NCI-H510A treated with DMSO at 0.1 percent for 48 hours (cell line): ENCODE measurements at regions not wholly inside any gene's neighbourhood (a gene's known extent, or its start where the extent isn't known, plus 50 kb on each side); places are given as distances from the start of the nearest gene placed in this dataset.

Experiments
- DNase-seq: peaks from one replicate; lab custom pipeline; 2025; lab: John Stamatoyannopoulos, UW

GRCh38 chr2:203789618-203790017, 78.0 kb upstream of the CTLA4 start:
- no peak for DNase-seq

DNA sequence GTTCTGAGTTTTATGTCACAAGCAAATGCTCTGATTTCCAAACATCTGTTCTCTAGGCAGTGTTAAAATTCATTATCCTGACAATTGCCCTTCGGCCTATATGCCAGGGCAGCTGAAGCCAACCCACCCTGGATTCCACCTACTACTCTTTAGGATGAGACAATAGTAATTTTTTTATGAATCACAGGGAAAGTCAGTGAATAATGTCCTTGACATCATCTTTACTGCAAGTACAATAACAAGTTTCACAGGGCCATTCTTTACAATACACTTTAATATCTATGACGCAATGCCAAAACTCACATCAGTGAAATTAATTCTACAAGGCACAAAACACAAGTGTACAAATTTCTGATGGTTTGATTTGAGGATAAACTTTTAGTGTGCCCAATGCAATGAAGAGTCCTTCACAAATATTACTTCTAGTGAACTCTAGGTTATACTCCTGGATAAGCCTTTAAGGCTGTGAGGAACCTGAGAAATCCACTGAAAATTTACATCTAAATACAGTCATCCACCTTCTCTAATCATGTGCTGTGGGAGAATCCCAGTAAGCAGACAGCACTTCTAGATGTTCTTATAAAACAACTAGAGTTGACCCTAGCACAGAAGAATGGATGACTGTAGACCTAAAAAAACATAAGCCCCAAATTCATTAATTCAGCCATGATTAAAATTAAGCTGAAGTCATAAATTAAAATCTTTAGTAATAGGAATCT, 77.3 kb upstream of the CTLA4 start:
- DNase-seq: no peak

GRCh38 chr2:203796248-203797010, 71.1 kb upstream of the CTLA4 start:
- no peak for DNase-seq

GRCh38 chr2:203797276-203797675, 70.3 kb upstream of the CTLA4 start:
- no peak for DNase-seq

DNA sequence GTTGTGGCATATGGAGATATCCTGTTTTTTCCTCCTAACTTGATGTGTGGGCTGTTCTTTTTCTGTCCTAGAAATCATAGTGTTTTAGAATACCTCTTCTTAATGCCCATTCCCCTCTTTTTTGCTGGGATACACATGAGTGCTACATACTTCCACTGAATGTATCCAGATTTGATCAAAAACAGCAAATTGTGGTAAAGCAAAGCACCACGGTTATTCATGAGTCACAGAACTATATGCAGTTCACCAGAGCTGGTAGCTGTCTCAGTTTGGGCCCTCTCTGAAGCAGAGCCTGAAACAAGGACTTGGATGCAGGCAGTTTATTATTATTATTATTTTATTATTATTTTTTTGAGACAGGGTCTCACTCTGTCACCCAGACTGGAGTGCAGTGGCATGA, 69.9 kb upstream of the CTLA4 start:
- DNase-seq: no peak

DNA sequence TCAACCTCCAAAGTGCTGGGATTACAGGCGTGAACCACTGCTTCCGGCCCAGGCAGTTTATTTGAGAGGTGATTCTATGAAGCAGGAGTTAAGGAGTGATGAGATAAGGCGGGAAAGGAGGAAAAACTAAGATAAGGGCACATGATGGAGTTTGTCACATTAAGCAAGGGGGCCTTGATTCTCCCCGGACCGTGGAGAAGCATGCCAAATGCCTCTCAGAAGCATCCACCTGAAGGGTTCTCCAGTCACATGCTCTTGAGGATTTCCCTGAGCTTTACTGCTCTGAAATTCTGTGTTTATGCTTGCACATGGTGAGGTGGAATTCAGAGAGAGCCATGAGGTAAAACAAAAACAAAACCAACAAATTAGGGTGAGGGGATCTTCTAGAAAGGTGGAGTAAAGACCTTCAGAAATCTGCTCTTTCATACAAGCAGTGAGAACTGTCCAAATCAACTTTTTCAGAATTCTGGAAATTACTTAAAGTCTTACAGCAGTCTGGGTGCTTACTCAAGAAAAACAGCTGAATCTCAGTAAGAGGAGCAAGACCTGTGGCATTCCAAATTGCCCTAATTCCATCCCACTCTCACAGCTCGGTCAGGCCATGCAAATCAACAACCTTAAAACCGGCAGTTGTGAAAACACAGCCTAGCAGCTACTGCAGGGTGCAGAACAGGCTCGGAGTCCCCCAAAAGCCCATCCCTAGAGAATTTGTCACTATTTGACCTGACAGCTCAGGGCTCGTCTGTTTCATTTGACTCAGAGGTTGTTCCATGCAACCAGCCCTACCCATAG, 69.1 kb upstream of the CTLA4 start:
- no peak for DNase-seq

- DNase-seq: no peak
These were observed 67.7 kb upstream of the CTLA4 start for GRCh38 chr2:203799908-203800307.

DNA sequence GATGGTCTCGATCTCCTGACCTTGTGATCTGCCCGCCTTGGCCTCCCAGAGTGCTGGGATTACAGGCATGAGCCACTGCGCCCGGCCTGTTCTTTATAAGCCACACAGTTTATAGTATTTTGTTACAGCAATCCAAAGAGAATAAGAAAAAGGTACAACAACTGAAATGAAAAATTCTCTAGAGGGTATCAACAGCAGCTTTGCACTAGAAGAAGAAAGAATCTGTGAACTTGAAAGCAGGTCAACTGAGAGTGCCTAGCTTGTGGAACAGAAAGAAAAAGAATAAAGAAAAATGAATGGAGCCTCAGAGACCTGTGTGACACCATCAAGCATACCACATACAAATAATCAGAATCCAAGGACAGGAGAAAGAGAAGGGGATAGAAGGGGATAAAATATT, 66.8 kb upstream of the CTLA4 start:
- DNase-seq: no peak

- no peak for DNase-seq
These were observed 65.1 kb upstream of the CTLA4 start for GRCh38 chr2:203802342-203803052.

DNA sequence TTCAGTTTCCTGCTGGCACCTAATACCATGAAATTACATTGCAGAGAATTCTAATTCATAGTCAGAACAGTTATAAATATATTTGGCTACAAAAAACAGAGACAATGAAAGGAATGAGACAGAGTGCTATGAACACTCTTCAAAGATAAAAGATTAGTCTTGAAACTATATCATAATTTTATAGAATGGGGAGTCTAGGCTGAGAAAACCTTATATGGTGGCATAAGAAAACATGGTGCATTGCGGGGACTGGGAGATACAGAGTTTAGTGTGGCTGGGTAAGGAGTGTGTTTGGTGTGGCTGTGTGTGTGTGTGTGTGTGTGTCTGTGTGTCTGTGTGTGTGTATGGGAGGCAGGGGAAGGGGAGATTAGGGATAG, 64.5 kb upstream of the CTLA4 start:
- no peak for DNase-seq

GRCh38 chr2:203804070-203804469, 63.5 kb upstream of the CTLA4 start:
- no peak for DNase-seq

DNA sequence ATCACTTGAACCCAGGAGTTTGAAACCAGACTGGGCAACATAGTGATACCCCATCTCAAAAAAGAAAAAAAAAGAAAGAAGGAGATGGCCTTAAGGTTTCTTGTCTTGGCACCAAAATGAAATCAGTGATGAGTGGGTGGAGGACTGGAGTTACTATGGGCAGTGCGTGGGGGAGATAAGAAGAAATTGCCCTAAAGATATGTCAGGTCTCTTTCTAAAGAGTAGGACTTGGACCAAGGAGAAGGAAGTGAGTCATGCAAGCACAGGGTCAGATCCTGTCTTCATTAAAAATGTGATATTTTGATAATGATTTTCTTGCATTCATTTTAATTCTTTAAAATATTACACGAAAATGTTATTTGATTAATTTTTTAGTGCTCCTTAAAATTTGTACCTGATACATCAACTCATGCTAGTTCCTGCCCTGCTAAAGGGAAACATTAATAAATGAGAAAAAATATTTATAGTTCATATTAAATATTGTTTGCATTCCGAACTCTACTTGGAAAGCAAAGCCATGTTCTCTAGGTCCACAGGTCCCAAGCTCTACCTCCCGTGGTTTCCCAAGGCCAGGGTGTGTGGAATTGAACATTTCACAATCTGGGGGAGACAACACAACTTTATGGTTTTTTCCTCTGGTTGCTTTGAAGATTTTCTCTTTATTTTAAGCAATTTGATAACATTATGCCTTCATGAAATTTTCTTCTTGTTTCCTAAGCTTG, 62.6 kb upstream of the CTLA4 start:
- DNase-seq: no peak

DNA sequence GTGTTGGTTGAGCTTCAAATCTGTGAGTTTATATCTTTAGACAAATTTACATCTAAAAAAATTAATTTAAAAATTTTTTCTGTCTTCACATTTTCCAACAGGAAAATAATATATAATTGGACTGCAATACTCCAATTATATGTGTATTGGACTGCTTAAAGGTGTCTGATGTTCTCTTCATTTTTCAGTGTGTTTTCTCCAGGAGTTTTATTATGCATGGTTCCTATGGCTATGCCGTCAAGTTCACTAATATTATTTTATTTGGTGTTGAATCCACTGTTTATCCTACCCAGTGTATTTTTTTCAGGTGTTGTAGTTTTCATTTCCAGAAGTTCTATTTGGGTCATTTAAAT, 62.1 kb upstream of the CTLA4 start:
- DNase-seq: no peak

GRCh38 chr2:203806761-203807160, 60.8 kb upstream of the CTLA4 start:
- no peak for DNase-seq

DNA sequence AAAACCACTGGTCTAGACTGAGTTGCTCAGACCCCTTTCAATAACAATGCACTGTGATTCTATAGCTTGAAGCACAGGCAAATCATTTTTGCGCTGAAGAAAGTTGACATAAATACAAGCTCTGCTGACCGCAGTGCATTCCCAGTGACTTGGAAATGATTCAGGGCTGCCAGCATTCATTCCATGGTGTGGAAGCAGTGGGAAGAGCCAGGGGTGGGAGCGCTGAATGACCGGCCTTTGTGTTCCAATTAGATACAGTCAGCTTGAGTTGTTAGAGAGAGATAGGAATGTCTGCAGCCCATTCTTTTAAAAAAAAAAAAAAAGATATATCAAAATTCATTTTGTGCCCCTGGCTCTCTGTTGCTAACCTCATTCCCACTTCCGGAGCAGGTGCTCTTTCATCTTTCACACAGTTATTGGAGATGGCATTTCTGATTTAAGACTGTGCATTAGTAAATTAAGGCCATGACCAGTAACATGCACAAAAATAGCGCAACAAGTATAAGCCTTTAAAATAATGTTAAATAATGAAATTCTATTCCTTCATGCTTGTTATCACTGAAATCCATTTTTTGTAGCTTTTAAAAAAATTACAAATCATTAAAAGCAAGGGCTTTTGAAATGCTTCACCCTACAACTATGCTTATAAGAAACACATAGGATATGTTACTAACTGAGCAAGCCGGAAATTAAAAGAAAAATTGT, 59.4 kb upstream of the CTLA4 start:
- no peak for DNase-seq

- DNase-seq: no peak
These were observed 58.5 kb upstream of the CTLA4 start for GRCh38 chr2:203809084-203809521.

GRCh38 chr2:203809991-203810510, 57.5 kb upstream of the CTLA4 start:
- no peak for DNase-seq

- no peak for DNase-seq
These were observed 55.9 kb upstream of the CTLA4 start for GRCh38 chr2:203811491-203812221.

GRCh38 chr2:203812294-203813221, 55.0 kb upstream of the CTLA4 start:
- no peak for DNase-seq
